ENCODE measurements at regions not wholly inside any gene's neighbourhood (a gene's known extent, or its start where the extent isn't known, plus 50 kb on each side); places are given as distances from the start of the nearest gene placed in this dataset.
A peak's percentile ranks its signal among the peaks of the same experiment; 100 is the strongest.

- TF ChIP-seq SMAD4 (CRISPR knock-in tag; conservative IDR thresholded peaks at IDR 0.05) = 0 out of 2 replicates have a peak, but pooled peaks have one; percentile 14
Measured at GRCh38 chr1:54480525-54480848, 67.5 kb upstream of the ACOT11 start (continued).

DNA sequence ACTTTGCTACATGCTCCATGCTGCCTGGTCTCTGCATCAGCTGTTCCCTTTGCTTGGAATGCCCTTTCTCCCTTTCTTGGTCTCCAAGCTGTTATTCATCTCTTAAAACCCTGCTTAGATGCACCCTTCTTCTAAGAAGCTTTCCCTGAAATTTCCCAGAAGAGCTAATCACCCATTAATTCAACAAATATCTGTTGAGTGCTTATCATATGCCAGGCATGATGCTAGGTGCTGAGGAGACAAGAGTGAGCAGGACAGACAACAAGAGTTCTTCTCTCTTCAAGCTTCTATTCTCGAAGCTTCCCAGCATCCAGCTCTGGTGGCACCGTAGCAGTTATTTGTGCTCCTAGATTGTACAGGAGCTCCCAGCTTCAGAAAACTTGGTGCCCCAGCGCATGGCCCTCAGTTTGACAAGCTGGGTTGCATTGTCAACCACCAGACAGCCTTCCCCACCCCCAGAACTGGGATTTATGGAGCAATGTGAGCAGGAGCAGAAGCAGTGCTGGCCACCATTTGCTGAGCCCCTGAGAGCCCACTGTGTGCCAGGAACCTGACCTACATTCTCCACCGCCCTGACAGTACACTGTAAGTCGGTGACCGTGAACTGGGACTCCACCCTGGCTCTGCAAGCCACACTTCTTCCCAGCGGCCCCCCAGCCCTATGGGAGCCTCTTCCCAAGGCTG lies 68.0 kb upstream of the ACOT11 start:
- H3K4me2 ChIP-seq (ENCODE audit: insufficient read depth, low read length) = peak overlapping the region; percentile 10; the same call in 1 of the 2 replicates

DNA sequence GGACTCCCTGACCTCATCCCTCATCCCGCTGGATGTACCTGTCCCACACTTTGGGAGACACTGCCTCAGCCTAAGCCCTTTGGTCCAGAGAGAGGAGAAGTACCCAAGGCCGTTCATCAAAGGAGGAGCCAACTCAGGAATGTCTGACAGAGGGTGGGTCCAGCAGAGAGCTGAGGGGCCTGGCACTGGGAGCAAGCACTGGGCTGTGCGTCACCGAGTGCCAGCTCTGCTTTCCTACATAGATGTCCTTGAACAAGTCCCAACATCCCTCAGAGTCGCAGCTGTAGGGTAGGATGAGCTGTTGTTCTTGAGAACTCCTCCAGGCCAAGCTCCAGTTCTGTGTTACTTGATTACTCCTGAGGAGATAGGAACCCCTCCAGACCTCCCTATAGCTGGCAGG lies 68.8 kb upstream of the ACOT11 start:
- Histone ChIP-seq H3K9me1 (ENCODE audit: control insufficient read depth, insufficient read depth, low read length) (no peaks in the 10 kb centered on the region), H3K4me3 (no peak overlapping the region), H3K4me2 (ENCODE audit: insufficient read depth, low read length) (no peak overlapping the region), H3K4me1 (replicated peaks in 1 of 2; ENCODE audit: control insufficient read depth in 2 of 2, insufficient read depth in 2 of 2, low read length in 2 of 2) (peaks cover 34 to 44% of the 10 kb centered on the region in 2 experiments), H3K27ac (ENCODE audit: extremely low read depth, low read depth, low read length) (no peak overlapping the region), H3K36me3 (ENCODE audit: control insufficient read depth, insufficient read depth, low read length) (no peaks in the 10 kb centered on the region), H3K9me3 (replicated peaks; ENCODE audit: control insufficient read depth, insufficient read depth, low read depth, low read length) (no peaks in the 10 kb centered on the region), H3K9ac (ENCODE audit: insufficient read depth in 1 of 2, low read depth in 2 of 2, low read length in 2 of 2) (no peak overlapping the region; a peak in 1 of 4 replicates), H2AFZ (ENCODE audit: low read depth, low read length) (no peak overlapping the region), H4K20me1 (replicated peaks; ENCODE audit: control insufficient read depth, insufficient read depth, low read length) (no peaks in the 10 kb centered on the region), H3K79me2 (ENCODE audit: control insufficient read depth, insufficient read depth, low read length) (no peaks in the 10 kb centered on the region), H3K27me3 (ENCODE audit: control insufficient read depth in 2 of 2, insufficient read depth in 2 of 2, low read length in 2 of 2) (no peaks in the 10 kb centered on the region)
- intact Hi-C loops (cut with micrococcal nuclease) (no loop called here), in situ Hi-C loops (cut with MboI) (loop anchor here (25.0 kb wide), 1 partner anchor 167 kb away; no protein-coding TSS in a partner anchor)
- CTCF ChIA-PET (ENCODE audit: low intra/inter-chr PET ratio) = no interaction called here
- POLR2A ChIA-PET = interaction anchor here (1.0 to 1.5 kb wide), 2 partner anchors 16 to 76 kb away, joined by 3 to 4 read pairs; no protein-coding TSS in a partner anchor
- no peak for FAIRE-seq
- no peak for ATAC-seq
- BruUV-seq (replicated peaks) = no TSS peak
- DNase-seq (ENCODE audit: extremely low read depth in 1 of 4, low spot score in 3 of 4) = no peak
- 74% methylated on average over 5 of the region's 5 CpGs for WGBS (ENCODE audit: insufficient coverage, low coverage, missing lambda C conversion rate)
- TF ChIP-seq SIRT6 (IDR thresholded peaks at IDR 0.05; ENCODE audit: low read depth, low read length) (no peak), ILF3 (IDR thresholded peaks at IDR 0.05; ENCODE audit: borderline replicate concordance) (no peak), RUNX1 (IDR thresholded peaks at IDR 0.05; ENCODE audit: low read depth) (no peak), POLR2B (IDR thresholded peaks at IDR 0.05; ENCODE audit: low read depth, partially characterized antibody) (no peak), HEY1 (CRISPR knock-in tag; IDR thresholded peaks at IDR 0.05; ENCODE audit: borderline replicate concordance) (no peak), ZBTB33 (CRISPR knock-in tag; IDR thresholded peaks at IDR 0.05) (no peak), RB1 (IDR thresholded peaks at IDR 0.05; ENCODE audit: low read depth) (no peak), ZNF239 (CRISPR knock-in tag; IDR thresholded peaks at IDR 0.05) (no peak)
- TF ChIP-seq, protein P1, sequence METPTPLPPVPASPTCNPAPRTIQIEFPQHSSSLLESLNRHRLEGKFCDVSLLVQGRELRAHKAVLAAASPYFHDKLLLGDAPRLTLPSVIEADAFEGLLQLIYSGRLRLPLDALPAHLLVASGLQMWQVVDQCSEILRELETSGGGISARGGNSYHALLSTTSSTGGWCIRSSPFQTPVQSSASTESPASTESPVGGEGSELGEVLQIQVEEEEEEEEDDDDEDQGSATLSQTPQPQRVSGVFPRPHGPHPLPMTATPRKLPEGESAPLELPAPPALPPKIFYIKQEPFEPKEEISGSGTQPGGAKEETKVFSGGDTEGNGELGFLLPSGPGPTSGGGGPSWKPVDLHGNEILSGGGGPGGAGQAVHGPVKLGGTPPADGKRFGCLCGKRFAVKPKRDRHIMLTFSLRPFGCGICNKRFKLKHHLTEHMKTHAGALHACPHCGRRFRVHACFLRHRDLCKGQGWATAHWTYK (CRISPR knock-in tag; IDR thresholded peaks at IDR 0.05) = no peak

More for the DNA sequence above, 68.0 kb upstream of the ACOT11 start:
- ATAC-seq (peak; percentile 23), DNase-seq (ENCODE audit: extremely low read depth in 1 of 4, low spot score in 3 of 4) (no peak), FAIRE-seq (no peak)
- H3K9me3 ChIP-seq (replicated peaks; ENCODE audit: control insufficient read depth, insufficient read depth, low read depth, low read length) = no peaks in the 10 kb centered on the region
- CTCF ChIA-PET (ENCODE audit: low intra/inter-chr PET ratio) = no interaction called here
- H3K79me2 ChIP-seq (ENCODE audit: control insufficient read depth, insufficient read depth, low read length) = no peaks in the 10 kb centered on the region
- in situ Hi-C loops (cut with MboI) (loop anchor here (25.0 kb wide), 1 partner anchor 168 kb away; no protein-coding TSS in a partner anchor), intact Hi-C loops (cut with micrococcal nuclease) (loop anchor here (10.0 kb wide), 1 partner anchor 265 kb away; no protein-coding TSS in a partner anchor)
- H3K9me1 ChIP-seq (ENCODE audit: control insufficient read depth, insufficient read depth, low read length) = no peaks in the 10 kb centered on the region
- TF ChIP-seq DACH1 (IDR thresholded peaks at IDR 0.05; ENCODE audit: partially characterized antibody) (peak; percentile 31), ZNF140 (CRISPR knock-in tag; IDR thresholded peaks at IDR 0.05) (no peak)
- peak overlapping the region in 1 of 2 experiments; percentile 79; a peak in 2 of 4 replicates for H3K9ac ChIP-seq (ENCODE audit: insufficient read depth in 1 of 2, low read depth in 2 of 2, low read length in 2 of 2)
- peaks cover 27 to 44% of the 10 kb centered on the region in 2 experiments for H3K4me1 ChIP-seq (replicated peaks in 1 of 2; ENCODE audit: control insufficient read depth in 2 of 2, insufficient read depth in 2 of 2, low read length in 2 of 2)
- no peaks in the 10 kb centered on the region for H3K36me3 ChIP-seq (ENCODE audit: control insufficient read depth, insufficient read depth, low read length)
- no peaks in the 10 kb centered on the region for H4K20me1 ChIP-seq (replicated peaks; ENCODE audit: control insufficient read depth, insufficient read depth, low read length)
- BruUV-seq (replicated peaks) = no TSS peak
- H3K27ac ChIP-seq (ENCODE audit: extremely low read depth, low read depth, low read length) = no peak overlapping the region
- WGBS (ENCODE audit: insufficient coverage, low coverage, missing lambda C conversion rate) = 40% methylated on average over 7 of the region's 7 CpGs
- H2AFZ ChIP-seq (ENCODE audit: low read depth, low read length) = peak overlapping the region; percentile 53
- no peak overlapping the region for H3K4me3 ChIP-seq
- POLR2A ChIA-PET = interaction anchor here (0.6 to 1.5 kb wide), 8 partner anchors 8 to 76 kb away, joined by 3 to 4 read pairs (median 3); partner anchors contain the start of gene SSBP3
- H3K27me3 ChIP-seq (ENCODE audit: control insufficient read depth in 2 of 2, insufficient read depth in 2 of 2, low read length in 2 of 2) = no peaks in the 10 kb centered on the region

Measured in K562 (cell line).